ENCODE measurements at regions not wholly inside any gene's neighbourhood (a gene's known extent, or its start where the extent isn't known, plus 50 kb on each side); places are given as distances from the start of the nearest gene placed in this dataset.
"Not testable (repeated sequence)": the region's sequence is repeated elsewhere in the genome, so short reads cannot be mapped to it uniquely, and the experiment has no call there.

DNA sequence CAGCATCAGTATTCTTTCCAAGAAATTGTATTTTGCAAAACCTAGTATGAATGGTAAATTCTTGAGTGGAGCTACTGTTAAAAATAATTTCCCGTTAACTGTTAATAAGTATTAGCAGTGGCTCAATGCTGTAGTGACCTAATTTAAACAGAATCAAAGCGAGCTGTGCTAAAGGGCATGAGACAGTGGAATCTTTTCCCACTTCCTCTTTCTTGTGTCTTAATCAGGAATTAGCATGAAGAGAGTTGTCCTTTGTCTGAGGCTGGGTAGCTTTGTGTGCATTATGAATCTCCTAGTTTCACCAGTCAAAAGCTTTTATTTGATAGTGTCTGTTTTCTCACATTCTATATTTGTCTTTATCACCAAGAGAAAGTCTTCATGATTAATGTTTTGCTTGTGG is 298.8 kb upstream of the GCFC2 start:
- no peak for DNase-seq

DNA sequence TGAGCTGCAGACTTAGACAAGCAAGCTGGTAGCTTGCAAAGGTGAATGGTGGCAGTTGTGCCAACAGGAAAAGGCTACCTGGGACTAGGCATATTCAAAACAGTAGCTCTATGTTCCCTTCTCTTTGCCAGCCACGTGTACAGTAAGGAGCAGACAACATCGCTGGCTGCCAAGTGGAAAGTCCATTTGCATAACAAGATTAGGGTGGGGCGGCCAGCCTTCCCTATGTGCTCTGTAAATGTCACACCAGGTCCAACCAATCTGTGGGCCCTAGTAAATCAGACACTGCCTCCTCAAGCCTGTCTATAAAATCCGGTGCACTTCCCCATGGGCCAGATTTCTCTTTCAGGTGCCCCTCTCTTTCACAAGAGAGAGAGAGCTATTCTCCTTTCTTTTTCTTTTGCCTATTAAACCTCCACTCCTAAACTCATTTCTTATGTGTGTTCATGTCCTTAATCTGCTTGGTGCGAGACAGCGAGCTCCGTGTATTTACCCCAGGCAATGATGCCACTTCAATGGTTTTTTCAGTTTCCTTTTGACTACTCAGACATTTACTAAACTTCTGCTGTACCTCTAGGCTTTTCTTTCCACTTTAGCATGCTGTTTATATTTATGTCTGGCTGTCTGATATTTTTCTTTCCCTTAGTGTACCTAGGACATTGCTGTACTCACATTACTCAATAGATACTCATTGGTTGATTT is 297.4 kb upstream of the GCFC2 start:
- DNase-seq, result no peak

DNA sequence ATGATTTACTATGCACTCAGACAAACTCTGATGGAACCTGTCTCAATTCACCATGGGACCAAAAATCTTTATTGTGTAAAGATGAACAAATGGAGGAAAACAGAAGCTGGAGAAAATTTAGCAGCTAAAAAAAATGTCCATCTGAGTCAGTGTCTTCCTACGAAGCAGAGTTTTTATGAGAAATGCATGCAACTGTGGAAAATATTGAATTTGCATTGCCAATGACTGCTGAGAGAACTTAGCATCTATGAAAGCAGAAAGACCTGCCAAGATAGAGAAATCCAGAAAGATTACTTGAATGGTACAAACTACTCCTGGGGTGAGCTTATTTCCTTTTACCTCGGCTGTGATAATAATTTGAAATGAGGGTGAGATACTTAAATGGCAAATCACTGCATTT is 289.7 kb upstream of the GCFC2 start:
- DNase-seq, result no peak

DNA sequence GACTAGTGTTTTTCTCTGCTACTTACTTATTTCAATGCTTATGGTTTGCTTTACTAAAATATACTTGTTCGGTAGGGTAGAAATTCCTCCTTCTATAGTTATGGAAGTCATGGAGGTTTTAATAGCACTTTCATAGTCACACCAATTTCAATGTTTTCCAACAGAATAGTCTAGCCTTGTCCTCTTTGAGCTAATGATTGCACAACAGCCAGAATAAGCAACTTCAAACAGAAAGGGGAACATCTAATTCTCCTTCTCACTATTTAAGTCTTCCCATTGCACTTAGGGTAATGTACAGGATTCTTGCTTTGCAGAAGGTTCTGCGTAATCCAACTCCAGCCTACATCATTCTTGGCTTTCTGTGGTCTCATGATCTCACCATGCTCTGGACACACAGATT is 287.7 kb upstream of the GCFC2 start:
- DNase-seq, result no peak

DNA sequence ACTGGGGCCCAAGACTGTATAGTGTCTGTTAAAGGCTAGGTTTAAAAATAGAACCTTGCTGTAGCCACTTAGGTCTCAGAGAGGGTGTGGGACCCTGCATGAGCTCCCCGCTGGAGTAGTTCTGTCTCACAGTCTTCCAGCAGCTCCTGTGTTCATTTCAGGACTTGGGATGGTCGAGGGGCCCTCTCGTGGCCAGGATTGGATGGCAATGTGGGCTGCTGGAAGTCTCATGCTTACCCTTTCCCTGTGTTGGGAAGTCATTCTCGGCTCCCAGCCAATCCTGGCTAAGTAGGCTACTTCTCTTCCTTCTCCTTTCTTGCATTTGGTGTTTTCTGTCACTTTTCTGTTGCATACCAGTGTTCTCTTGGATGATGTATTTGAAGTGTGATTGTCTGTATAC is 284.0 kb upstream of the GCFC2 start:
- DNase-seq, result no peak

DNA sequence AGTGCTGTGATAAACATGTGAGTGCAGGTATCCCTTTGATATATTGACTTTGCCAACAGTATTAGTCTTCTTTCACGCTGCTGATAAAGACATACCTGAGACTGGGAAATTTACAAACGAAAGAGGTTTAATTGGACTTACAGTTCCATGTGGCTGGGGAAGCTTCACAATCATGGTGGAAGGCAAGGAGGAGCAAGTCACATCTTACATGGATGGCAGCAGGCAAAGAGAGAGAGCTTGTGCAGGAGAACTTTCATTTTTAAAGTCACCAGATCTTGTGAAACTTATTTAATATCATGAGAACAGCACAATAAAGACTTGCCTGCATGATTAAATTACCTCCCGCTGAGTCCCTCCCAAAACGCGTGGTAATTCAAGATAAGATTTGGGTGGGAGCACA is 277.9 kb upstream of the GCFC2 start:
- not testable (repeated sequence) for DNase-seq

DNA sequence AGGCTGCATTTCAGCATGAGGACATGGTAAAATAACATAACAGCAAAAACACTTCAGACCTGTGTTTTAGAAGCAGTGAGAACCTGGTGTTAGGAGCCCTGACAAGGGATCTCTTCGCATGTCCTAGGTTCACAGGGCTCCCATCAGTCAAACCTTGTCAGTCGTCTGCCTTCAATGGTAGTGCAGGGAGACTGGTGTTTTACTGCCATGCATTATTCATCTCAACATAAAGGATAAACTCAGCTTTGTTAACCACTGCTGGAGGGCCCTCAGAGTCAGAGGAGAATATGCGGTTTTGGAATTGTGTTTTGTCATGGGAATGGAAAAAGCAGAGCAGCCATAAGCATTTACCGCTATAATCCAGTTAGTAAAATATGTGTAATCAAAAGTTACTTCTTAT is 275.9 kb upstream of the GCFC2 start:
- DNase-seq, result no peak

DNA sequence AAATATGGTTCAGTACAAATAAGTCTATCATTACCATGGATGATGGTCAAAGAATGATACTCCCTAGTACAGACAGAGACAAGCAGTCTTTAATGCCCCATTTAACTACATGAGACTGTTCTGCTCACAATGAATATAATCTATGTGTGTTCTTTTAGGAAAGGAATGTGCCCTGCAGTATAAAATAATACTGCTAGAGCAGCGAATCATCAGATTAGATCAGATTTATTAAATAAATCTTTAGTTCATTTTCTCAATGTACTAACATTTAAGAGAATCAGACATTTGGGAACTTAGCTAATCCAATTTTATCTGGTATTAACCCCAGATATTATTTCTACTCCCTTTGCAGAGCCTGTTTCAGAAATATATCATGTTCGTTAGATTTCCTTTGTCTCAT is 272.0 kb upstream of the GCFC2 start:
- no peak for DNase-seq

DNA sequence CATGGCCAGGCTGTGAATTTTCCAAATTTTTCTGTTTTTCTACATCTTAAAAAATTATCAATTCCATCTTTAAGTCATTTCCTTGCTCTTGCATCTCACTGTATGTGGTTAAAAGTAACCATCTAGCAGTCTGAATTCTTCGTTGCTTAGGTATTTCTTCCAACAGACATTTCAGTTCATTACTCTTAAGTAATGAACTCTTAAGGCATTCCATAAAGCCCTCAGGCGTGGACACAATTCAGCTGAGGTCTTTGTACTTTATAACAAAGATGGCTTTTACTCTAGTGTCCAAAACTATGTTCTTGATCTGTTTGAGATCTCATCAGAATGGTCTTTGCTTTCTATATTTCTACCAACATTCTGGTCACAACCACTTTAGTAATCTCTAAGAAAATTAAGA is 253.9 kb upstream of the GCFC2 start:
- no peak for DNase-seq

DNA sequence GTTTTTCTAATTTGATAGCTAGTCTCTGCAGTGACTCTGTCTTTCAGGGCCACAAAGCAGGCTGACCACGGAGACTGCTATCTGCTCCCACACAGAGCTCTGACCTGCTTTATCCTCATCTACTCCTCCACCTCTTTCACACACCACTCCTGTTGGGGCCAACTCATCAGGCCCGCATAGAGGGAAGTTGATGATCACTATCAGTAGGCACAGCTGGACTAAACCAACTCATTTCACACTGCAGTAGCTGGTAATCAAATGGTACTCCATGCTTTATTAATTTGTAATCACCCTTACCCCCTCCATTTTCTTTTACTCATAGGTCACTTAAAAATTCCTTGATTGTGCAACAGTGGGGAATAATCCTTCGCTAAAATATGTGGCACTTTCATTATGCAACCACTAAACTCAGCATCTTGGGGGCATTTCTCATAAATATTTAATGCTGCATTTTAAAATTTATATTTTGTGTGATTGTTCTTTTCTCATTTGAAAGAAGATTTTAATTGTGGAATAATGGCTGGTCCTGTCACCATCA is 249.8 kb upstream of the GCFC2 start:
- no peak for DNase-seq

DNA sequence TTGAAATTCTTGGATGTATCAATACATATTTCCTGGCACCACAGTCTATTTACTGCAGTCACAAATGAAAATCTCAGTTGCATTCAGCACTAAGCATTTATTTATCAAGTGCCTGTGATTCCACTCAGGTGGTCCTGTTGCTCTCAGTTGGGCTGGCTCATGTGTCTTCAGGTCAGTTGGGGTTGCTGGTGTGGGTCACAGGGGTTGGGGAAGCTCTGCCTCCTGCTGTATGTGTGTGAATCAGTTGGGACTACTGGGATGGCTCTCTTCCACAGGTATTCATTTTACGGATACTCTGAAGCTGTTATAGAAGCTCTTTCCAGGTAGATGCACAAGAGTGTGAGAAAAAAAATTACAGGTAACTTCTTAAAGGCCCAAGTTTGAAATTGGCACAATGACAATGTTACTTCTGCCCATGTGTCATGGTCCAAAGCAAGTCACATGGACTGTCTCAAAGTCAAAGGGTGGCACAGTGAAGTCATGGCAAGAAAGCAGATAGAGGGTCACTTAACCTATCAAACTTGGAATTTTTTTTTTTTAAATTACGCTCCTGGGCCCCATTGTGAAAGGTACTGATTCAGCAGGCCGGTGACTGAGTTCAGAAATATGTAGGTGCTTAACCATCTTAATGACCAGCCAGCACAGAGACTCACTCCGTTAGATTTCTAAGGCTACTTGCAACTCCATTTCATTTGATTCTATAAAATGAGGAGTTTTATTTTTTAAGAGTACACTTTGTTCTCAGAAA is 249.2 kb upstream of the GCFC2 start:
- DNase-seq, result no peak

DNA sequence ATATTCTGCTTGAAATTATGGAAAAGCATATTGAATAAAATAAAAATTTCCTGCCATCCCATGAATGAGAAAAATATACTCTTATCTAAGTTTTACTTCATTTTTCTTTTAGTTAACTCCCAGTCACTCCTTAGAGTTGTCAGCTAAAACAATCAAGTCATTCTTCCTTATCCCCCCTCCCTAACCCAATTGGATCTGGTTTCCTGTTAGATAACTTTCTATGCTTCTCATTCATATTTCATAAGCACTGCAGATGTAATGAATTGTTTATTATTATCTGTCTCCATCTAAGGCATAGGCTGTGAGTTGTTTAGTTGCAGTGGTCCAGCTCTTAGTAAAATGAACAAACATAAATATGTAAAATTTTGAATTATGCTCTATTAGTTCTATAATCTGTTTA is 244.0 kb upstream of the GCFC2 start:
- DNase-seq, result no peak

DNA sequence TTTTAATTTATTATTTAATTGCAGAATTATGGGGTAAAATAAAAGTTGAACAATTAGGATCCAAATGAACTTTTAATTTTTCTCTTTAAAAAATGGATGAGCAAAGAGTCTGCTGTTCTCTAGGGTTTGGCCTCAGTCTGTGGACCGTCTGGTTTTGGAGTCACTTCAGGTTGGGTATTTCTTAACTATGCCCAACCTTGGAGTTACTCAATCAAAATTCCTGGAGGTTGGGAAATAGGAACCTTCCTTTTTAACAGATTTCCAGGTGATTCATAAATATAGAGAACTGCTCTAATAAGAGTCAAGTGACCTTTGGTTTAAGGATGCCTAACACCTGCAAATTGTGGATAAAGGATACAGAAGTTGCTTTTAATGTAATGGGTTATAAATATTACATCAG is 241.5 kb upstream of the GCFC2 start:
- DNase-seq, result no peak

DNA sequence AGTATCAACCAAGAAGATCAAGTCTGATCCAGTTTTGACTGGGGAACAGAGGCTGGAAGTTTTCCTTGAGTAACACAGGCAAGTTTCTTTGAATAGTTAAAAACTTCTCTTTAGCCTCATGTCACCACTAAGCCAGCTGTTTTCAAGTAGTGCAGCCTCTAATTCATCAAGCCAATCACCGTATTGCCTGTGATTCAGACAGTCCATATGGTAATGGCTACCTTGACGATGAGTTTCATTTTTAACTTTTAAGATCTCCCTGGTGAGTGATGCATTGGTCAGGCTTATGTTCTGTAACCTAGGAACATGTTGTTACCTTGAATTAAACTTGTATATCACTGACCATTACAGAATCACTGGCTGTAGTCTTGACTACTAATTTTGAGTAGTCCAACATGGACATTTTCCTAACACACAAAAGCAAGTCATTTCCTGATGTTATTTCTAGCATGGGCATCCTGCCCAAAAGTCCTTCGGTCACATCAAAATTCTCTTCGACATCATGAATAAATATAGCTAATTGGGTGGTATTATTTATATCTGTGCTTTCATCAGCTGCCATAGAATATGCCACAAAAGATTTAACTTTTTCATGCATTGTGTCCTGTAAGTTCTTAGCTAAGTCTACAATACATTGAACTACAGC is 238.8 kb upstream of the GCFC2 start:
- no peak for DNase-seq

DNA sequence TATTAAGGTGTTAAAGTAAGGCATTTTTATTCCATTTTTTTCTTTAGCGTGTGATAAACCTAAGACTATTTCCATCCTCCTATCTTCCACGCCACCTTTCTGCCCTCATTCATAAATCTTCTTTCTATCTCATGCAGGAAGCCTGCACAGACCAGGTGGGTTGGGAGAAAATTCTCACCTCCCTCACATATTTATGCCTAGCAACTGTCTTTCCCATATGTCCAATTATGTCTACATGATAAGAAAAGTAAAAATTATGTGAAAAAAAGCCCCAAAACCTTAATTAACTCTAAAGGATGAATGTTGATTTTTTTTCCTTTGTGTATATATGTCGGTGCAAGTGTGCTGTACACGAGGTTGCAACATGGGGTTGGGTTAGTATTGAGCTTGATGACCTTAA is 225.6 kb upstream of the GCFC2 start:
- DNase-seq, result no peak

DNA sequence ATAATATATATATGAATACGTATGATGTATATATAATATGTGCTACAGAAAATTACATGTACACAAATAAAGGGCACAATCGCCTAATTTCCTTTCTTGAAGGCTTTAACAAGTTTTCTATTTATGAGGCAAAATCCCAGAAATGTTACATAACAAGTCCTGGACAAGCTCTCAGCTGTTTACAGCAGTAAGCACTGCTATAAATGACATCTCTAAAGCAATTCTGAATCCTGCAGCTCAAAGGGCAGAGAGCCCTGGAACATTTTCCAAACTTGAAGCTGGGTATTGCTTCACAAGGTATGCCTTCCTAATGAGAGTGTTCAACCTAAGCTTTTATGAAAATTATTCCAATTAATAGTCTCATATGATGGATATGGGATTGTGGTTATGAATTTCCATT is 222.3 kb upstream of the GCFC2 start:
- no peak for DNase-seq

DNA sequence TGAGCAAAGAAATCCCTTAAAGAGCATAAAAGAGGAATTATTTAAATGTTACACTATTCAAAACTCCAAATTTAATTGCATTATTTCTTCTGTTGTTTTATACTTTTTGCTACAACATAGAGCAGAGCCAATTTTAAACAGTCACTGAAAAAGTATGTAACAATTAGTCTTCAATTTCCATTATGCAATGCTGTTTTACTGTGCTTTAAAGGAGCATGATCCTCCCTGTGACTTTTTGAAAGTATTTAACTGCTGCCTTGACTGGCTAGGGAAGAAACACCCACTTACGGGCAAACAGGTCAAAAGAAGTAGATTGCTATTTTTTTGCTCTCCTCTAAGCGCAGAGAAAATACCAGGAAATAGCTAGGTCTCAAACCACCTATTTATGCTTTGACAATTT is 217.4 kb upstream of the GCFC2 start:
- DNase-seq, result no peak

DNA sequence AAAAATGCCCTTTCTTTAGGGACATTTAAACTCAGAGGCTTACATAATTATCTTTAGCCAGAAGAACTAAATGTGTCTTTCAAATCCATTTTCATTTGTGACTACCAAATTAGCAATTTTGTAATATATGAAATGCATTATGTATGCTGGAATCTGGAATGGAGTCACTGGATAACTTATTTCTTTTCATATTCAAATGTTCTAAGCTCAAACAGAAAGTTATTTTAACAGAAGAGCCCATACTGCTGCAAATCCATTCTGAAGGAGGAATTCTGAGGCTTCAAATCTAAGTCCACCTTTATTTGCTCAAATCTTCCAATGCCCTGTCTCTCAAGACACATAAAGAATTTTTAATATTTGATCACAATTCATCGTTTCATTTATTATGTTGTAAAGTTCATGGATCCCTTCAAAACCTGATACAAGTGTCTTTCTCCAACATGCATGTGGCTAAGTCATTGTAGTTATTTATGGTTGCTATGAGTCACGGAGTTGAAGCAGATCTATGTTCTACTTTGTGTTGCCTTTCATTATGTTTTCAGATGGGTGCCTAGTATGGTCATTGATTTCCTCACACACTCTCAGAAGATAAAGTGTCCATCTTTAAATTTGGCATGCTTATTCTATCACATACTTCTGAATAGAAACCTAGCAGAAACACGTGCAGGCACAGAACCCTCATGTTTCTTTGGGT is 214.8 kb upstream of the GCFC2 start:
- DNase-seq, result no peak

DNA sequence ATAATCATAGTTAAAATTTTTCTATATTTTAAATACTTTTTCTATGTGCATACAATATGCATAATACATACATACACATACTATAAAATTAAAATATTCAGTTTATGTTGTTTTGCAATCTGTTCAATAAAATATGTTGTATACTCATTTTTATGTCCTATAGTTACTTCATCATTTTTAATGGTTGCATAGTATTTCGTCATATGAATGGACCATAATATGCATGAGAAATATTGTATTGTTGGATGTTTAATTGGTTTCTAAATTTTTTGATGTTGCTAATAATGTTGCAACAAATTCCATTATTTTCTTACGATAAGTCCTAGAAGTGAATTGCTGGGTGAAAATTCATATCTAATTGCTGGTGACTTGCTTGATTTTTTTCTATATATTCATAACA is 211.5 kb upstream of the GCFC2 start:
- DNase-seq, result no peak

DNA sequence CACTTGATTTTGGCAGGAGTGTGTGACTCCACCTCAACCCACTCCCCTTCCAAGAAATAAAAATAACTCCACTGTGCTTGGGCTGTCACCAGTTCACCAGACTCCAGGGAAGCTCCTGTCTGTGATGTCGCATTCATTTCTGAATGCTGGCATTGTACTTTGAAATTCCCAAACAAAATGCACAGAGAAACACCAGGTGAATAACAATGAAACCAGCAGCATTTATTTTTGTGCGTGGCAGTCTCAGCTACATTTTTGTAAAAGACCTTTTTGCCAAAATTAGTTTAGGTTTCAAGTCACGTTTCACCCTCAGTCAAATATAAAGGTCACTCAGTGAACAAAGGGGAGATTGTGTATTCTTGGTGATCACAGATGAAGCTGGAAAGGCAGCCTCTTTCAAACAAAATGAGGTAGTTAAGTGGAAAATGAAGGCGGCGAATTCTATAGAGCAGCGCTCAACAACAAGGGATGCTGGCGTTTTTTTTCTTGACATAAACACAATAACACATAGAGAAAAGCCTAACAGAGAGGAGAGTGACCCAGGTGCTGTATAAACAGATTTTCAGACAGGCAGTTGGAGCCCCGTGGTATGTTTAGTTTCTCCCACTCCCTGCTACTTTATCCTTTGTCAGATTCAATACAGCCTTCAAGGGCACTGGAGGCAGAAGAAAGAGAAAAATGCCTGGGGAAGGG is 210.3 kb upstream of the GCFC2 start:
- DNase-seq, result no peak

DNA sequence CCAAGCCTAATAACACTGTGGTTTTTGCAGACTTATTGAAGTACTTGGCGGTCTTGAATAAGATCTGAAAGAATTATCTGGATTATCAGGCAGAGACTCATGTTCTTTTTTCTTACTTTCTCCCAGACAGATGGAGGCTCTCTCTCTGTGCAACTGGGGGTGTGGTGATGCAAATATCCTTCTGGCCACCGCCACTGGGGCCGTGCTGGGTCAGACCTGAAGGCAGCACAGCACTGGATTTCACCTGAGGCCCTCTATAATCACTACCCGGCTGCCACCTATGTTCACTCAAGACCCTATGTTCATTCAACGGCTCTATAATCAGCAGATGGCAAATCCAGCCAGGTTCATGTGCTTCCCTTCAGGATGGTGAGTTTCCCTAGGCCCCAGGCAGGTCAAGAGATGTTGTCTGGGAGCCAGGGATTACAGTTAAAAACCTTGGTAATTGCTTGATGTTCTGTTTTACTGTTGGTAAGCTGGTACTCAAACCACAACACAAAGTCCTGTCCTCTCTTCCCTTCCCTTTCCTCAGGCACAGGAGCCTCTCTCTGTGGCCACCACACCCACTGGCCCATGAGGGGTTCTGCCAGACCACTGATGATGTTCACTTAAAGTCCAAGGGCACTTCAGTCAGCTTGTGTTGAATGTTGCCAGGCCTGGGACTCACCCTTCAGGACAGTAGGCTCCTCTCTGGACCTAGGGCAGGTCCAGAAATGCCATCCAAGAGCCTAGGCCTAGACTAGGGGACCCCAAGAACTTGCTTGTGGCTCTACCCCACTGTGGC is 205.3 kb upstream of the GCFC2 start:
- DNase-seq, result no peak
